SK-N-SH (cell line): ENCODE measurements at regions not wholly inside any gene's neighbourhood (a gene's known extent, or its start where the extent isn't known, plus 50 kb on each side); places are given as distances from the start of the nearest gene placed in this dataset.

Source experiments
- CTCF ChIA-PET: fragments of 300-600, 350-600 bp; formaldehyde crosslinking; extraction: SDS; loops from one replicate; lab custom pipeline; 2021; lab: Yijun Ruan, JAX
- POLR2A ChIA-PET: fragments of 350-600 bp; sonication (Branson Sonifier 250); formaldehyde crosslinking; extraction: SDS; loops from one replicate; lab custom pipeline; 2020; ENCODE audit warnings: antibody characterized with exemption, inconsistent platforms; lab: Yijun Ruan, JAX
- DNase-seq: peaks from one replicate; pipeline ENCODE4 v3.0.0; 2012
- H2AFZ ChIP-seq: fragments of 200-600 bp; sonication (generic); 2 replicates; pipeline ENCODE4 v1.8.1; 2016; ENCODE audit warnings: antibody characterized with exemption, mild to moderate bottlenecking, low read depth
- H3F3A ChIP-seq: fragments of 200-600 bp; sonication (generic); replicated peaks from 2 replicates; pipeline ENCODE3; 2016; ENCODE audit warnings: antibody characterized with exemption, mild to moderate bottlenecking; ENCODE audit not compliant: insufficient read depth
- H3K27ac ChIP-seq, 2 experiments: fragments of 200-500 bp in 1 of 2; fragments of 200-600 bp in 1 of 2; sonication (Bioruptor generic) in 1 of 2; sonication (generic), shearing (Covaris generic) in 1 of 2; 2 replicates each; pipeline versions ENCODE4 v1.5.1 to v1.6.1; 2014 to 2016; ENCODE audit warnings: low read depth in 2 of 2, inconsistent platforms in 1 of 2, low read length in 1 of 2, mild to moderate bottlenecking in 1 of 2, mixed read lengths in 1 of 2
- H3K27me3 ChIP-seq: fragments of 200-600 bp; sonication (generic), shearing (Covaris generic); 2 replicates; pipeline ENCODE4 v1.6.1; 2016; ENCODE audit warnings: mixed run types; ENCODE audit not compliant: insufficient read depth
- H3K36me3 ChIP-seq, 2 experiments: fragments of 200-500 bp in 1 of 2; fragments of 200-600 bp in 1 of 2; sonication (Bioruptor generic) in 1 of 2; sonication (generic) in 1 of 2; replicated peaks in 1 of 2; 2 replicates each; pipeline versions ENCODE3 to v1.5.1; 2014 to 2016; ENCODE audit warnings: low read length in 1 of 2, mild to moderate bottlenecking in 1 of 2; ENCODE audit not compliant: insufficient read depth in 2 of 2, control insufficient read depth in 1 of 2
- H3K4me1 ChIP-seq, 2 experiments: fragments of 200-500 bp in 1 of 2; fragments of 200-600 bp in 1 of 2; sonication (Bioruptor generic) in 1 of 2; sonication (generic), shearing (Covaris generic) in 1 of 2; 2 replicates each; pipeline versions ENCODE4 v1.5.1 to v1.6.1; 2014 to 2016; ENCODE audit warnings: low read depth in 1 of 2, low read length in 1 of 2, mixed run types in 1 of 2; ENCODE audit not compliant: insufficient read depth in 2 of 2, control insufficient read depth in 1 of 2
- H3K4me2 ChIP-seq: fragments of 200-600 bp; sonication (generic), shearing (Covaris generic); 2 replicates; pipeline ENCODE4 v1.6.1; 2017; ENCODE audit warnings: mixed run types
- H3K4me3 ChIP-seq, 2 experiments: fragments of 200-500 bp in 1 of 2; fragments of 200-600 bp in 1 of 2; sonication (Bioruptor generic) in 1 of 2; sonication (generic), shearing (Covaris generic) in 1 of 2; 2 replicates each; pipeline versions ENCODE4 v1.5.1 to v1.8.1; 2014 to 2016; ENCODE audit warnings: low read depth in 2 of 2, inconsistent platforms in 1 of 2, low read length in 1 of 2, mild to moderate bottlenecking in 1 of 2, mixed read lengths in 1 of 2, moderate library complexity in 1 of 2
- H3K79me2 ChIP-seq: fragments of 200-600 bp; sonication (generic); 2 replicates; pipeline ENCODE4 v1.8.1; 2017; ENCODE audit warnings: mild to moderate bottlenecking; ENCODE audit not compliant: insufficient read depth
- H3K9ac ChIP-seq: fragments of 200-600 bp; sonication (generic); 2 replicates; pipeline ENCODE4 v1.6.1; 2017; ENCODE audit warnings: mixed run types
- H3K9me2 ChIP-seq: fragments of 200-600 bp; sonication (generic); 2 replicates; pipeline ENCODE4 v1.6.1; 2017; ENCODE audit warnings: mixed run types
- H3K9me3 ChIP-seq: fragments of 200-600 bp; sonication (generic); 2 replicates; pipeline ENCODE4 v1.6.1; 2017; ENCODE audit warnings: mixed run types, mild to moderate bottlenecking, moderate library complexity
- H4K20me1 ChIP-seq: fragments of 200-600 bp; sonication (generic); 2 replicates; pipeline ENCODE4 v1.6.1; 2017; ENCODE audit warnings: mild to moderate bottlenecking, mixed run types; ENCODE audit not compliant: insufficient read depth
- EZH2phosphoT487 ChIP-seq: fragments of 200-600 bp; sonication (generic); IDR thresholded peaks from 2 replicates; pipeline ENCODE4 v1.6.1; 2017; ENCODE audit warnings: low read depth, mixed run types, mild to moderate bottlenecking, antibody characterized with exemption, moderate library complexity, borderline replicate concordance
- FOSL2 ChIP-seq: IDR thresholded peaks from 2 replicates; pipeline ENCODE4 v1.4.0; 2012; ENCODE audit warnings: low read depth, mild to moderate bottlenecking, moderate library complexity, borderline replicate concordance
- FOXJ3 ChIP-seq: sonication (generic); formaldehyde crosslinking; IDR thresholded peaks from 2 replicates; pipeline ENCODE4 v1.5.1; 2020; ENCODE audit warnings: mild to moderate bottlenecking, missing genetic modification reagents
- GABPA ChIP-seq: IDR thresholded peaks from 2 replicates; pipeline ENCODE4 v1.4.0; 2012; ENCODE audit warnings: low read depth, mild to moderate bottlenecking
- MXI1 ChIP-seq: IDR thresholded peaks from 2 replicates; pipeline ENCODE4 v1.6.1; 2012; ENCODE audit warnings: mild to moderate bottlenecking, low read depth, low read length, improper control_type of control experiment
- NRF1 ChIP-seq: IDR thresholded peaks from 2 replicates; pipeline ENCODE4 v1.6.1; 2012; ENCODE audit warnings: low read depth, mild to moderate bottlenecking, low read length
- RCOR1 ChIP-seq: fragments of 150-350 bp; IDR thresholded peaks from 2 replicates; pipeline ENCODE4 v1.6.1; 2017; ENCODE audit warnings: antibody characterized with exemption, low read length
- RFX5 ChIP-seq: IDR thresholded peaks from 2 replicates; pipeline ENCODE4 v1.6.1; 2012; ENCODE audit warnings: mild to moderate bottlenecking, improper control_type of control experiment, low read length
- RXRA ChIP-seq: IDR thresholded peaks from 2 replicates; pipeline ENCODE4 v1.4.0; 2012; ENCODE audit warnings: low read depth, mild to moderate bottlenecking, borderline replicate concordance
- TAF1 ChIP-seq: IDR thresholded peaks from 2 replicates; pipeline ENCODE4 v1.6.1; 2012; ENCODE audit warnings: low read depth, mild to moderate bottlenecking, low read length, moderate library complexity, borderline replicate concordance
- TCF12 ChIP-seq: IDR thresholded peaks from 2 replicates; pipeline ENCODE4 v1.4.0; 2012
- TEAD4 ChIP-seq: IDR thresholded peaks from 2 replicates; pipeline ENCODE4 v1.4.0; 2012; ENCODE audit warnings: mild to moderate bottlenecking, borderline replicate concordance; ENCODE audit not compliant: insufficient read depth
- YY1 ChIP-seq: IDR thresholded peaks from 2 replicates; pipeline ENCODE4 v1.4.0; 2012; ENCODE audit warnings: low read depth, mild to moderate bottlenecking
- WGBS: methylation state at CpG from one replicate; pipeline ENCODE4 v1.1.6; 2017; ENCODE audit warnings: low lambda C conversion rate; 5-methylcytosine and 5-hydroxymethylcytosine counted together
- TF ChIP-seq, protein P1 (sequence below): fragments of 150-350 bp; IDR thresholded peaks from 2 replicates; pipeline ENCODE4 v1.6.1; 2017; ENCODE audit warnings: antibody characterized with exemption, low read length, low read depth, borderline replicate concordance
- TF ChIP-seq, protein P2 (sequence below): IDR thresholded peaks from 2 replicates; pipeline ENCODE4 v1.4.0; 2012; ENCODE audit warnings: low read depth, borderline replicate concordance
- TF ChIP-seq, protein P3 (sequence below): IDR thresholded peaks from 2 replicates; pipeline ENCODE4 v1.4.0; 2012; ENCODE audit warnings: low read depth
- TF ChIP-seq, protein P4 (sequence below): fragments of 150-350 bp; IDR thresholded peaks from 2 replicates; pipeline ENCODE4 v1.6.1; 2016; ENCODE audit warnings: mild to moderate bottlenecking, low read depth, low read length
- TF ChIP-seq, protein P5 (sequence below): IDR thresholded peaks from 2 replicates; pipeline ENCODE4; 2012

DNA sequence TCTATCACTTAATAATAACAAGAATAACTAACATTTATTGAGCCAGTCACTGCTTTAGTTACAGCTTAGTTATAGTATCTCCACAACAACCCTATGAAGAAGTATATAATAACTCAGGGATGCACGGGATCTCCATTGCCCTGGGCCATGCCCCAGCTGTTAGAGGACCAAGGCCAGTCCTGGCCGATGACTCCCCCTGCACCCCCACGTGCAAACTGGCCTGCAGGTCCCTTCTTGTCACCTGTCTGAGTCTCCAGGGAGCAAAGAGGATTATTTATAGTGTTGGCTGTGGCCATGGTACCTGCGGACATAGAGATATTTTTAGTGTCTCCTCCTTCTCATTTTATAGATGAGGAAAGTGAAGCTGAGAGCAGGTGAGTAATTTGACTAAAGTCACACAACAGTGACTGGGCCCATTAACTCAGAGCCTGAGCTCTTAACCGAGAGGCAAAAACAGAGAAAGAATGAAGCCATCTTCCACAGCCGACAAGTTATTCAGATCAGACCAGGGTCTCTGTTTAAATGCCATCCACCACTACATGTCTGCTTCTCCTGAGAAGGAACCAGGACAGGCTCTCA, 94.4 kb downstream of the TMEM215 start:
- 46% methylated on average over 4 of the region's 6 CpGs for WGBS
- no peak for DNase-seq
- CTCF ChIA-PET, result interaction anchor here (2.1 kb wide), 1 partner anchor 90 kb away, joined by 7 read pairs; no protein-coding TSS in a partner anchor

DNA sequence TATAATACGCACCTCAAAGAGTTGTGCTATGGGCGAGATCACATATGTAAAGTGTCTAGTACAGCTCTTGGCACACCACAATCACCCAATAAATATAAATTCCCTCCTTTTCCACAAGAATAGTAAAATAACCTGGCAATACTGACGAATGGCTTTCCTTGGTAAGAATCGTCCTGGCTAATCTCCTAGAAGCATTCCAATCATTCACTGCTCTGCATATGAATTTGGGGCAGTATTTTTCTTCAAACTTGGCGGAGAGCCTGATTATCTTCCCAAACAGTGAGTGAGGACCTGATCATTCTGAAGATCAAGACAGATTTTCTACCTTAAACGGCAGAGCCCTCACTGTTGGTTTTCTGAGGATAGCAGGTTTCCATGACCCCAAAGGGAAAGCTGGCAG, 96.0 kb downstream of the TMEM215 start:
- no peak overlapping the region for H3K27ac ChIP-seq
- no peaks in the 10 kb centered on the region for H3K36me3 ChIP-seq
- H3F3A ChIP-seq, result no peaks in the 10 kb centered on the region
- H3K9me2 ChIP-seq, result no peaks in the 10 kb centered on the region
- no peaks in the 10 kb centered on the region for H3K79me2 ChIP-seq
- no peak overlapping the region for H2AFZ ChIP-seq
- POLR2A ChIA-PET, result no interaction called here
- no peaks in the 10 kb centered on the region for H4K20me1 ChIP-seq
- H3K4me1 ChIP-seq, result no peaks in the 10 kb centered on the region
- DNase-seq, result no peak
- no peak overlapping the region for H3K4me2 ChIP-seq
- no peak overlapping the region for H3K4me3 ChIP-seq
- H3K27me3 ChIP-seq, result no peaks in the 10 kb centered on the region
- 29% methylated on average over 6 of the region's 6 CpGs for WGBS
- CTCF ChIA-PET, result interaction anchor here (2.1 kb wide), 1 partner anchor 89 kb away, joined by 7 read pairs; no protein-coding TSS in a partner anchor
- TF ChIP-seq YY1, result no peak
- no peak for TF ChIP-seq TCF12
- no peak for TF ChIP-seq RFX5
- TF ChIP-seq, protein P1, sequence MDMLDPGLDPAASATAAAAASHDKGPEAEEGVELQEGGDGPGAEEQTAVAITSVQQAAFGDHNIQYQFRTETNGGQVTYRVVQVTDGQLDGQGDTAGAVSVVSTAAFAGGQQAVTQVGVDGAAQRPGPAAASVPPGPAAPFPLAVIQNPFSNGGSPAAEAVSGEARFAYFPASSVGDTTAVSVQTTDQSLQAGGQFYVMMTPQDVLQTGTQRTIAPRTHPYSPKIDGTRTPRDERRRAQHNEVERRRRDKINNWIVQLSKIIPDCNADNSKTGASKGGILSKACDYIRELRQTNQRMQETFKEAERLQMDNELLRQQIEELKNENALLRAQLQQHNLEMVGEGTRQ, result no peak
- no peak for TF ChIP-seq NRF1
- TF ChIP-seq FOXJ3 (CRISPR knock-in tag), result no peak
- no peak for TF ChIP-seq MXI1
- TF ChIP-seq, protein P2, sequence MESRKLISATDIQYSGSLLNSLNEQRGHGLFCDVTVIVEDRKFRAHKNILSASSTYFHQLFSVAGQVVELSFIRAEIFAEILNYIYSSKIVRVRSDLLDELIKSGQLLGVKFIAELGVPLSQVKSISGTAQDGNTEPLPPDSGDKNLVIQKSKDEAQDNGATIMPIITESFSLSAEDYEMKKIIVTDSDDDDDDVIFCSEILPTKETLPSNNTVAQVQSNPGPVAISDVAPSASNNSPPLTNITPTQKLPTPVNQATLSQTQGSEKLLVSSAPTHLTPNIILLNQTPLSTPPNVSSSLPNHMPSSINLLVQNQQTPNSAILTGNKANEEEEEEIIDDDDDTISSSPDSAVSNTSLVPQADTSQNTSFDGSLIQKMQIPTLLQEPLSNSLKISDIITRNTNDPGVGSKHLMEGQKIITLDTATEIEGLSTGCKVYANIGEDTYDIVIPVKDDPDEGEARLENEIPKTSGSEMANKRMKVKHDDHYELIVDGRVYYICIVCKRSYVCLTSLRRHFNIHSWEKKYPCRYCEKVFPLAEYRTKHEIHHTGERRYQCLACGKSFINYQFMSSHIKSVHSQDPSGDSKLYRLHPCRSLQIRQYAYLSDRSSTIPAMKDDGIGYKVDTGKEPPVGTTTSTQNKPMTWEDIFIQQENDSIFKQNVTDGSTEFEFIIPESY, result no peak
- TF ChIP-seq TAF1, result no peak
- TF ChIP-seq, protein P3, sequence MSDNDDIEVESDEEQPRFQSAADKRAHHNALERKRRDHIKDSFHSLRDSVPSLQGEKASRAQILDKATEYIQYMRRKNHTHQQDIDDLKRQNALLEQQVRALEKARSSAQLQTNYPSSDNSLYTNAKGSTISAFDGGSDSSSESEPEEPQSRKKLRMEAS, result no peak
- TF ChIP-seq EZH2phosphoT487, result no peak
- no peak for TF ChIP-seq RXRA
- TF ChIP-seq, protein P4, sequence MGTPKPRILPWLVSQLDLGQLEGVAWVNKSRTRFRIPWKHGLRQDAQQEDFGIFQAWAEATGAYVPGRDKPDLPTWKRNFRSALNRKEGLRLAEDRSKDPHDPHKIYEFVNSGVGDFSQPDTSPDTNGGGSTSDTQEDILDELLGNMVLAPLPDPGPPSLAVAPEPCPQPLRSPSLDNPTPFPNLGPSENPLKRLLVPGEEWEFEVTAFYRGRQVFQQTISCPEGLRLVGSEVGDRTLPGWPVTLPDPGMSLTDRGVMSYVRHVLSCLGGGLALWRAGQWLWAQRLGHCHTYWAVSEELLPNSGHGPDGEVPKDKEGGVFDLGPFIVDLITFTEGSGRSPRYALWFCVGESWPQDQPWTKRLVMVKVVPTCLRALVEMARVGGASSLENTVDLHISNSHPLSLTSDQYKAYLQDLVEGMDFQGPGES, result no peak
- no peak overlapping the region for H3K9ac ChIP-seq
- no peaks in the 10 kb centered on the region for H3K9me3 ChIP-seq

More for the DNA sequence above, 94.4 kb downstream of the TMEM215 start:
- no peak for TF ChIP-seq FOSL2
- TF ChIP-seq GABPA, result no peak
- no peak for TF ChIP-seq TEAD4
- no peak for TF ChIP-seq RCOR1
- TF ChIP-seq, protein P5, sequence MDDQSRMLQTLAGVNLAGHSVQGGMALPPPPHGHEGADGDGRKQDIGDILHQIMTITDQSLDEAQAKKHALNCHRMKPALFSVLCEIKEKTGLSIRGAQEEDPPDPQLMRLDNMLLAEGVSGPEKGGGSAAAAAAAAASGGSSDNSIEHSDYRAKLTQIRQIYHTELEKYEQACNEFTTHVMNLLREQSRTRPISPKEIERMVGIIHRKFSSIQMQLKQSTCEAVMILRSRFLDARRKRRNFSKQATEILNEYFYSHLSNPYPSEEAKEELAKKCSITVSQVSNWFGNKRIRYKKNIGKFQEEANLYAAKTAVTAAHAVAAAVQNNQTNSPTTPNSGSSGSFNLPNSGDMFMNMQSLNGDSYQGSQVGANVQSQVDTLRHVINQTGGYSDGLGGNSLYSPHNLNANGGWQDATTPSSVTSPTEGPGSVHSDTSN, result no peak
- TF ChIP-seq, all 33 proteins: peak for 0
- H3K9me2 ChIP-seq, result no peaks in the 10 kb centered on the region
- no peak overlapping the region for H2AFZ ChIP-seq
- H3K79me2 ChIP-seq, result no peaks in the 10 kb centered on the region
- no peak overlapping the region for H3K4me3 ChIP-seq
- no peaks in the 10 kb centered on the region for H3K9me3 ChIP-seq
- no peak overlapping the region for H3K27ac ChIP-seq
- H3K36me3 ChIP-seq, result no peaks in the 10 kb centered on the region
- H3K27me3 ChIP-seq, result no peaks in the 10 kb centered on the region
- H3F3A ChIP-seq, result no peaks in the 10 kb centered on the region
- H3K9ac ChIP-seq, result no peak overlapping the region
- POLR2A ChIA-PET, result no interaction called here
- no peak overlapping the region for H3K4me2 ChIP-seq
- no peaks in the 10 kb centered on the region for H4K20me1 ChIP-seq
- H3K4me1 ChIP-seq, result no peaks in the 10 kb centered on the region; a peak in 1 of 4 replicates
